DMS53 treated with DMSO at 0.1 percent for 48 hours (cell line): ENCODE measurements at regions not wholly inside any gene's neighbourhood (a gene's known extent, or its start where the extent isn't known, plus 50 kb on each side); places are given as distances from the start of the nearest gene placed in this dataset.

Experiments used
- DNase-seq: peaks from one replicate; lab custom pipeline; 2025; ENCODE audit not compliant: unreplicated experiment; lab: John Stamatoyannopoulos, UW

DNA sequence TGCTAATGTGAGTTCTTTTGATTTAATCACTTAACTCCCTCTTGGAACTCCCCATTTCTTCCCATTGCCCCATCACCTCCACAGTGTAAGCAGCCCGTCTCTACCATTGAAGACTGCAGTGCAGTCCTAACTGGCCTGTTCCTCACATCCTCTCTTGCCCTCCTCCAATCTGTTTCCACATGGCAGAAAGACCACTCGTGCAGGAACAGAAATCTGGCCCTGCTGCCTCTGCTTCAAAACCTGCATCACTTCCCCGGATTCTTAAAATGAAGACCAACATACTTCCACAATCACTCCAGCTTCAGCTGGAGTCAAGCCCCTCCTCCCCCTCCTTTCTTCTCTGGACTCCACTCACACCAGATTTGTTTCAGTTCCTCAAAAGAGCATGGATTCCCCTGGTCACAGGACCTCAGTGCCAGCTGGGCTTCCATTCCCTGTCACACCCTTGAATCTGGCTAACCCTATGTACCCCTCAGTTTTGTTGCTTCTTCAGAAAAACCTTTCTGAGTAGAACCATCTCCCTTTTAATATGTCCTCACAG is 802.3 kb downstream of the MAFB start:
- no peak for DNase-seq

DNA sequence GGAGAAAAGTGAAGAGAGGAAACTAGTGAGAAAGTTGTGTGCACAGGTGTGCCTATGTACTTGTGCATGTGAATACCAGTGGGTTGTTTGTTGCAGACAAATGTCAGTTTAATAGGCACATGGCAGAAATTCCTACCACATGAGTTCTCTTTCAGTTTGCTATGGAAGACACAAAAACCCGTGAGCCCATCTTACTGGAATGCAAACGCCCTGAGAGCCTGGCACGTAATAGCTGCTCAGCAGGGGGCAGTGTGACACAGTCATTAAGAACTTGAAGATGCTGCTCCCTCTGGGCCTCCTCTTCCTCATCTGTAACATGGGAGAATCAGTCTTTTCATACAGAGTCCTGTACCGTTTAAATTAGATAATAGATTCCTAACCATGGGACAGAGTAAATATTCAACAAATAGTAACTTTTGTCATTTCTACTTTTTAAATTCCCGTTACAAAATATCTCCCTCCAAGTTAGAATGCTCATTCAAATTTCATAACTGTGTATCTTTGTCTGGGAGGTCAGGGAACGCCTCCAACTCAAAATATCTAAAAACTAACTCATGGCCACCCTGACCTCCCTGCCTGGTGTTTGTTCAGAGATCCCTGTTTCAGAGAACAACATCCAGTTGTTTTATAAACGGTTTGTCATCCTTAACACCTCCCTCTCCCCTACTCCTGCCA is 802.9 kb downstream of the MAFB start:
- DNase-seq = no peak

DNA sequence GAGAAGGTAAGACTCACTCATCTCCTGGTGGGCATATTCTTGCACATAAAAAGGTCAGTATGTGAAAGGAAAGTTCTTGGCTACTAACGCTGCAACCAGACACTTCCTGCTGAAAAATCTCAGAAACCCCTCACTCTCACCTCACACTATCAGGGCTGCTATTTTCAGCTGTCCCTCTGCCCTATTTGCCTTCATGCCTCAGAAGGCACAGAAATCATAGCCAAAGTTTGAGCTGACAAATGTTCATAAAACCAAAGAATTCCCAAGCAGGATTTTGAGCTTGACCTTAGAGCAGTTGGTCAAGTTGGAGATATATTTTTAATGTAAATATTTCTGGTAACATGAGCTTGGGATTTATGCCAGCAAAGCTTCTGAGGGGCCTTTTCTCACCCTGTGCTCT is 806.2 kb downstream of the MAFB start:
- DNase-seq = no peak

DNA sequence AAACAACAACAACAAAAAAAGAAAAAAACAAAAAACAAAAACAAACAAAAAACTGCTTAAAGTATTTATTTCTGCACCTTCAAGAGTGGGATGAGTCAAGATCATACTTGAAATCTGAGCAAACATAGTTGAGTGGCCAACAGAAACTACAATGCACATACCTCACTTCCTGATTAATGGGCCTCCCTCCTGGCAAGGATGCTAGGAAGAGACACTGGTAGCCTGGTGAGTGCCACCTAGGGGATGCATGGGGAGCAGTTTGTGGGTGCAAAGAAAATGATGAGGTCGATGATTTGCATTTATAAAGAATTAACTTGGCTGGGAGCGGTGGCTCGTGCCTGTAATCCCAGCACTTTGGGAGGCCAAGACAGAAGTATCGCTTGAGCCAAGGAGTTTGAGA is 808.1 kb downstream of the MAFB start:
- no peak for DNase-seq

DNA sequence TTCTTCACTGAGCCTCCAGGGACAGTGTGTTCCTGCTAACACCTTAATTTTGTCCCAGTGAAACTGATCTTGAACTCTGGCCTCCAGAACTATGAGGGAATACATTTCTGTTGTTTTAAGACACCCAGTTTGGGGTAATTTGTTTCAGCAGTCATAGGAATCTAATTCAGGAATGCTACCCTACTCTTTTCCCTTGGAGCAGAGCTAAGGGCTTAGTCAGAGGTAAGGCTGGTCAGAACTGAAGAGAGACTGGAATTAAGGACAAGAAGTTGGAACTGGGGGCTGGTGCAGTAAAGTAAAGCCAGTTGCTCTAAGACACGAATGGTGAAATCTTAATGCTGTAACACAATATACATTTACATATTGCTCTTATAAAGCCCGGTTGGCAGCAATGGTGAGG is 809.7 kb downstream of the MAFB start:
- no peak for DNase-seq

- no peak for DNase-seq
Measured at GRCh38 chr20:39878809-39879208, 810.2 kb downstream of the MAFB start.

DNA sequence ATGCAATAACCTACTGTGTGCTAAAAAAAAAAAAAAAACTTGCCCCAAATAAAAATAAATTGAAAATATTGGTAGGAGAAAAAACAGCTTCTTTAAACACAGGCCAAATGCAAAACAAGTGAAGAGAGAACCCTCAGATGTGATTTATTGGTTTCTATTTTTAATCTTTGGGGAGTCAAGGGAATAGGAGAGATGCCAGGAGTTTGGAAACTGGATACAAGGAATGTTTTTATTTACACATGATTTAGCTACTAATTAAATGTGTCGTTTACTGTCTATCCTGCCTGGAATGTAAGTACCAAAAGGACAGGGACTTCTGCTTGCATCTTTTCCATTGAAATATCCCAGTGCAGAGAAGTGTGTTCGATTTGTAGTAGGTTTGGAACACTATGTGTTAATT is 810.7 kb downstream of the MAFB start:
- DNase-seq = no peak

DNA sequence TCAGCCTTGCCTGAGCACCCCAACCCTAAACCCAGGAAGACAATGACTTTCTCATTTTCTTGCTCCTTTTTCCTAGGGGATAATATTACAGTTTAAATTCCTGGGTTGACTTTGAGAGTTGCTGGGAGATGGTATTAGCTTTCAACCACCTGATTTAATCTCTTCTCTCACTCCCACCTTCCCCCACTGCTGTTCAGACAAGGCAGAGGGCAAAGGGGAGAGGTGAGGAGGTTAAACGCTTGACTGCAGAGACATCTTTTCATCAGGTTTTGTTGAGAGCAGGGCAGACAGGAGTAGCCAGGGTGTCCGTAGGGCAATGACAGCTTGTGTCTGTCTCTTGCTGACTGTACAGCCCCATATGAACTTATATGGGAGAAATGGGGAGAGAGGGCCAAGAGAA is 811.2 kb downstream of the MAFB start:
- no peak for DNase-seq

- no peak for DNase-seq
Measured at GRCh38 chr20:39876976-39877635, 811.9 kb downstream of the MAFB start.

DNA sequence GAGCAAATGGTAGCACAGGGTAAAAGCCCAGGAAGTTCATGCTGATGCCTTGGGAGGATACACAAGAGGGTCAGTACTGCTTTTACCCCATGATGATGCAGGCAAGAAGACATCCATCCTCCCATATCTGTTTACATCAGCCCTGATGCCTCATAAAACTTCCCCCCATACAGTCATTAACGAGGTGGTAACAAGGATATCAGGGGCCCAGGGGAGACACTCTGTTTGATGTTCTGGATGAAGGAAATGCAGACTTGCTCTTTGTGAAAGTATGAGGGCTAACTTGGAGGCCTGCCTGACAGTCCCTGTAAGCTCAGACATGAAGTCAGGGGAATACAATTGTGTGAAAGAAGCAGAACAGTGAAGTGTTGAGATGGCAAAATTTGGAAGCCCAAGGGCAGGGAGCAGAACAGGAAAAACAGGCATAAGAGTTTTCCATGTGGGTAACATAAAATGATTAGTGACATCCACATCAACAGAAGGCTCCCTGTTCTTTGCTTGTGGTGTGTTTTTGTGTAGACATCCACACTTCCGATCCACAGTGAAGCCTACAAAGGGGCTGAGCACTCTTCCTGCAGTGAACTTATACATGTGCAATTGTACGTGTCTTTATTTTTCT is 813.4 kb downstream of the MAFB start:
- no peak for DNase-seq

DNA sequence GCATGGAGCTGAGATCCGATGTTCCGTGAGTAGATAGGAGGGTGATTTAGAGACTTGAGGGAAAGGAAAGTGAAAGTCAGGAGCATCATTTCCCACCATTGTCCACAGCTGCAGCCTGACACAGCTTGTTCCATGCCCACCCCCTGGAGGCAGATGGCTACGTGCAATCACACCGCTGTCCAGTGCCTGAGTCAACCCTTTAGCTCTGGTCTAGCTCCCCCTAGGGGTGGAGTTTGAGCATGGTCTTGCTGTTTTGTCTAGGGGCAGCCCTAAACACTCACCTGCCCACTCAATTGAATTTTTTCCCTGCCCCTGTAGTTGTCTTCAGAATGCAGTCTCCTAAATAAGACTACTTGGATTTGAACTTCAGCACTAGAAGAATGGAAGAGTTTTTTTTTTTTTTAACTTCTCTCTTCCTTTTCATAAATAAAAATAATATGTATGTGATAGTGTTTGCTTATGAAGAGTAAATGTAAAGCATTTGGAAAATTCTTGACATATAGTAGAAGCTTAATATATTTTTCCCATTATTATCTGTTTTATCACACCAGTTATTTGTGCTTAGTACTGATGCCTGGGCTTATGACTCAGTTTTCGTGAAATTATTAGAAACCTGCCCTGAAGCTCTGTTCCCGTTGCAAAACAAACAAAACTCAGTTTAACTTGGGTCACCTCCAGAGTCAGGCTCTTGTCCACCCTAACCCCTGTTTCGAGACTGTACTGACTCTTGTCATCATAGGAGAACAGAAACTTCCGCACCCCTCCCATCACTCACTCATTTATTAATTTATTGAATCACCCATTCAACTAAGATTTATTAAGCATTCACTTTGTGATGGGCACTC is 814.8 kb downstream of the MAFB start:
- DNase-seq = no peak

GRCh38 chr20:39873286-39873685 is 815.8 kb downstream of the MAFB start:
- no peak for DNase-seq

DNA sequence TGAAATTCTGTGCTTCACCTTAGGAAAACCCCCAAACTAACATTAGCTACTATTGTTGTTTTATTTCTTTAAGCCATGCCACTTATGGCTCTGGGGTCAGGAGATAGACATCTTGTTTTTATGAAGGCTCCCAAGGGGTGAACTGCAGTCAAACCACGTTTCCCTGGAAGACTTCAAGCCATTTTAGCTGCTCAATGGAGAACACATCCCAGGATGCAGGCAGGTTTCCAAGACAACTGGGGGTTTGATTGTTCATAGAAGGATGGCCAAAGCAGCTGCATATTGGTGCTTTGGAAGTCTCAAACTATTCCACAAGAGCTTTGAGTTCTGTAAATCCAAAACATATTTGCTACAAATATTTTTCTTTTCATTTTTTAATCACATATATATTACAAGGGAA is 818.0 kb downstream of the MAFB start:
- no peak for DNase-seq

DNA sequence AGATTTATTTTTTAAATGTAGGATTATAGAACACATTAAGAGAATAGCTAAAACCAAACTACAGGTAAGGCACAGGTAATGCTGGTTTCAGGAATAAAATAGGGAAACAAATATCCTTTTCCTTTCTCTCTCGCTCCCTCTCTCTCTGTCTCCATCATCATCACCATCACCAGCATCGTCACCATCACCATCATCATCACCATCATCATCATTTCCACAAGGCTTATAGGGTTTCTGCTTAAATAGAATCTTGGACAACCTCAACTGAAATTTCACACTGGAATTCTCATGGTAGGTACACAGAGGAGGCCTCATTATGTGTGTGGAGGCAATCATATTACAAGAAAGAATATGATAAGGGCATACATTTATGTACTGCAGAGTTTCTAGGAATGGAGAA is 823.6 kb downstream of the MAFB start:
- DNase-seq = no peak

- no peak for DNase-seq
Measured at GRCh38 chr20:39862470-39862891, 826.6 kb downstream of the MAFB start.

DNA sequence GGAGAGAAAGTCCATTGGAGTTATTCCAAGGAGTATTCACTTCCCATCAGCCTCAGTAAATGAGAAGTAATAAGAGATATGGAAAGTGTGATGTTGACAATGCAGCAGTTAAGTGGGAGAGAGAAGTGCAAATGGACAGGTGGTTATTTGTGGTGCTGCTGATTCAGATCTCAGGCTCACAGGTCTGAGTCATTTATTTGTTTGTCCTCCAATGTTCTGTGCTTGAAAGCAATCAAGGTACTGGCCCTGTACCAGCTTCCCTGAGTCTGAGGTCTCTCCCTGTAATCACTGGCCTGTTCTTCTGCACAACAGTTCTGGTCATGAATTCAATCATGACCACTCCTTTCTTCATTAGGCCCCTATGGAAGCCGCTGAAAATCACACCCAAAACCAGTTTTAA is 827.7 kb downstream of the MAFB start:
- no peak for DNase-seq

DNA sequence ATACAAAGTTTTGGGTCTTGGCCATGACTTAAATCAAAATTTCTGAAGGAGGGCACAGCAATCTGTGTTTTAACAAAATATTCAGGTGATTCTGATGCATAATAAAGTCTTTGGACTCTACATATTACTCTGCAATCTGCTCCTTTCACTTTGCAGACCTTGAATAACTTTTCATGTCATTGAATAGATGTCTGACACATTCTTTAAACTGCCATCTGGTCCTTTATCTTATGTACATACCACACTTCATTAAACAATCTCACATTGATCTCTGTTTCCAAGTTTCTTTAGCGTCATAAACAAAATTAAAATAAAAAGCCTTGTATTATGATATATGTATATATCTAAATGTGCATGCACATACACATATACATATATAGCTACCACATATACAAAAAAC is 831.2 kb downstream of the MAFB start:
- no peak for DNase-seq

DNA sequence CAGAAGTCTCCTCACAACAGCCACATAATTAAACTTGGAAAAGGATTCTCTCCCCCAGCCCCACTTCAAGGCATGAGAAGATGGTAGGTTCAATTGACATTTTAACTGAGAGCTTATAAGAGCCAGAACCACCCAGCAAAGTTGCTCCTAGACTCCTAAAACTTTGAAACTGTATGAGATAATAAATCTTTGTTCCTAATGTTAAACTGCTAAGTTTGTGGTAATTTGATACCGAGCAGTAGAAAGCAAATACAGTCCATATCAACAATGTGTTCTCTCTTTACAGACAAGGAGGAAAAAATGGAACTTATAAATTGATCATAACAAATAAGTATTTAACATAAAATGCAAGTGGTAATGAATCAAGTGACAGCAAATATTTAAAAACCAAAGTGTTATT is 831.8 kb downstream of the MAFB start:
- no peak for DNase-seq

GRCh38 chr20:39855799-39856198 is 833.2 kb downstream of the MAFB start:
- no peak for DNase-seq

- no peak for DNase-seq
Measured at GRCh38 chr20:39855056-39855455, 834.0 kb downstream of the MAFB start.

GRCh38 chr20:39853636-39854035 is 835.4 kb downstream of the MAFB start:
- DNase-seq = no peak
